HG03575 (cell line): ENCODE measurements at regions not wholly inside any gene's neighbourhood (a gene's known extent, or its start where the extent isn't known, plus 50 kb on each side); places are given as distances from the start of the nearest gene placed in this dataset.
"Not testable (repeated sequence)": the region's sequence is repeated elsewhere in the genome, so short reads cannot be mapped to it uniquely, and the experiment has no call there.

Experiments used
- ATAC-seq: cut with Tn5 transposase; IDR thresholded peaks from one replicate; pipeline ENCODE4 v1.9.1; 2021; ENCODE audit not compliant: unreplicated experiment, insufficient number of reproducible peaks, low FRiP score; ENCODE audit errors: extremely low read depth

DNA sequence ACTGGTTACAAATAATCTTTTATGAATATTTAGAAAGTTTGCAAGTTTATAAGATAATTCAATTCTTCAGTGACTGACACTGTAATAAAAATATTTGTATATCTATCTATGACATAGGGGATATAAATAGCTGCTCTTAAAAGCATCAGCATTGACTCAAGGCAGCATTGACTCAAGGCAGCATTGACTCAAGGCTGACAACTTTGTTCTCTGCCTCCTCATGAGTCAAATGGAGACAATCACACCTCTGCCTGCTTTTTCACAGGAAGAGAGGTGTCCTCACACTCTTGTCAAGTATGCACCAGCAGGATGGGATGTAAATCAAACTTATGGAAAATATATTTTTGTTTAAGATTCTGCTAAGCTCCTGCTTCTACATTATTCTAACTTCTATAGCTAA lies 1173.1 kb downstream of the NSUN3 start:
- ATAC-seq: no peak

DNA sequence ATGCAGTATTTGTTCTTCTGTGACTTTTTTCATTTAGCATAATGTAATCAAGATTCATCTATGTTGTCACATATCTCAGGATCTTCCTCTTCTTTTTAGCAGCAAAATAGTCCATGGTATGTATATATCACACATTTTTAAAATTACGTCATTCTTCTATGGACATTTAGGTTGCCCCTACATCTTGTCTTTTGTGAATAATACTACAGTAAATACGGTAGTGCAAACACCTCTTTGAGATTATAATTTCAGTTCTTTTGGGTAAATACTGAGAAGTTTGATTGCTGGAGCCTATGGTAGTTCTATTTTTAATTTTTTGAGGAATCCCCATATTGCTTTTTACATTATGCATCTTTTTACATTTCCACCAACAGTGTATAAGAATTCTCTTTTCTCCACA lies 1174.9 kb downstream of the NSUN3 start:
- ATAC-seq: no peak

DNA sequence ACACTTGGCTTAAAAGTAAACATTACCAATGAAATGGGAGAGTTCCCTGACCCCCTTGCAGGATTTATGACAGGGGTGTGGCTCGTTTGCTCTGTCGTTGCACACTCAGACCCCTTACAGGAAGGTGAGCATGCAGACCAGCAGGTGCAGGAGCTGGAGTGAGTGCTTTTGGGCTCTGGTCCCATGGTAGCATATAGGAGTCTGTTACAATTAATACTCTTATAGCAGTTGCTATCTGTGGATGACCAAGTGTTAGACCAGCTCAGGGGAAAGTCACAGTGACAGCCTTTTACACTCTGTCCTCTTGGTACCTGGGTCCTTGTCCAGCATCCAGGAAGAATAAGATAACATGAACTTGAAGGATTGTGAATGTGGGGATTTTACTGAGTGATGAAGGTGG lies 1177.5 kb downstream of the NSUN3 start:
- ATAC-seq: no peak

DNA sequence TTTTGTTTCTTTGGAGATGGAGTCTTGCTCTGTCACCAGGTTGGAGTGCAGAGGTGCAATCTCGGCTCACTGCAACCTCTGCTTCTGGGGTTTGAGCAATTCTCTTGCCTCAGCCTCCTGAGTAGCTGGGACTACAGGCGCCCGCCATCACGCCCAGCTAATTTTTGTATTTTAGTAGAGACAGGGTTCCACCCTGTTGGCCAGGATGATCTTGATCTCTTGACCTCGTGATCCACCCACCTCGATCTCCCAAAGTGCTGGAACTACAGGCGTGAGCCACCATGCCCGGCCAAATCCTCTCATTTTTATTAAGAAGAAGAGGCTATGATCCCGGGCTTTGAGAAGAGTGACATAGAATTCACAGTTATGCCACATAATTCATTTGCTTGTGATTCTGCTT lies 1178.4 kb downstream of the NSUN3 start:
- ATAC-seq: not testable (repeated sequence)

DNA sequence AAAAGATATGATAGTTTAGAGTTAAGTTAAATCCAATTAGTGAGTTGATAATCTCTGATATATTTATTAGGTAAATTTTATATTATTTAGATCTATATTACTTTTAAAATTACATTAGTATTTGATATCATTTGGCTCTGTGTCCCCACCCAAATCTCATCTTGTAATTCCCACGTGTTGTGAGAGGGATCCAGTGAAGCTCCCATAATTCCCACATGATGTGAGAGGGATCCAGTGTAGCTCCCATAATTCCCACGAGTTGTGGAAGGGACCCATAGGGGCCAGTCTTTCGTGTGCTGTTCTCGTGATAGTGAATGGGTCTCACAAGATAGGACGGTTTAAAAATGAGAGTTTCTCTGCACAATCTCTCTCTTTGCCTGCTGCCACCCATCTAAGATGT lies 1183.6 kb downstream of the NSUN3 start:
- no peak for ATAC-seq

DNA sequence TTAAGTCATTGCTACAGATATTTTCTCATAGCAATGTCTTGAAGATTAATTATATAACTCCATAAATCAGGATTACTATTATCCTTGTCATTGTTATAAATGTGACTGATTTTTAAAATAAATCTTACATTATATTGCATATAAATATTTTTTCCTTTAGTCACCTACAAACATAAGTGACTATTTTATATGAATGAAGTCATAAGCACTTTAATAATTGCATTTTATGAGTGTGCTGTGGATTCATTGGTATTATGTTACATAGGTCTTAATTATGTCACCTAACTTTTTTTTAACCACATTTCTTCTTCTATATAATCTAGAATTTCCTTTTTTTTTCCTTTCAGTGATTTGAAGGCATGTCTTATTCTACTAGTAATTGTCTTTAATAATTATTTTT lies 1191.2 kb downstream of the NSUN3 start:
- ATAC-seq: no peak

DNA sequence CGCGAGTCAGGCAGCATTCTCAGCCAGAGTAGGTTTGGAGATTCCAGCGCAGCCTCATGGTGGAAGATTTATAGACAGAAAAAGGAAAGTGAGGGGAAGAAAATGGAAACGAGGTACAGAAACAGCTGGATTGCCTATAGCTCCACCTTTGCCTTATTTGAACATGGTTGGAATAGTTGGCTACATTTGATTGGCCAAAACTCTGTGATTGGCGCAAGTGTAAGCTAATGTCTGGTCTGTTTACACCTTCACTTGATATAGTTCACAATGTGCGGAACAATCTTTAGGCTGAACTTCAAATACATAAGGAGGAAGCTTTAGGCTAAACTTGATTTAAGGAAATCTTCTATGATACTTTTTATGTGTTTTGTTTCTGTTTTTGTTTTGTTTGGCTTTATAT lies 1191.9 kb downstream of the NSUN3 start:
- ATAC-seq: no peak

DNA sequence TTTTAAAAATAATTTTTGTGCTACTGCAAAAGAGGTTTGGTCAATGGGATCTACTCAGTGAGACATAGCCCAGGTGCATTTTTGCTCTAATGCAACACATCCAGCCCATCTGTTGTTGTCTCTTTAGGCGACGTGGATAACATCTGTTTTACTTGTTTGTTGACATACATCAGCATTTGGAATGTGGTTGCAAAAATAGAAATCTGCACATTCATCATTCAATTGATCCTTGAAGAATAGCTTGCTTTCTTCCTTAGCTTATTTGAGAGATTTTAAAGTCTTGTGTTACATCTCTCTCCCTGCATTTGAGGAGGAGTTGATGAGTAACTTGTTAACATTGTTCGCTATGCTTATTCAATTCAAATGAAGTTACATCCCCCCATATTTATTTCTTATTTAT lies 1202.3 kb downstream of the NSUN3 start:
- no peak for ATAC-seq

DNA sequence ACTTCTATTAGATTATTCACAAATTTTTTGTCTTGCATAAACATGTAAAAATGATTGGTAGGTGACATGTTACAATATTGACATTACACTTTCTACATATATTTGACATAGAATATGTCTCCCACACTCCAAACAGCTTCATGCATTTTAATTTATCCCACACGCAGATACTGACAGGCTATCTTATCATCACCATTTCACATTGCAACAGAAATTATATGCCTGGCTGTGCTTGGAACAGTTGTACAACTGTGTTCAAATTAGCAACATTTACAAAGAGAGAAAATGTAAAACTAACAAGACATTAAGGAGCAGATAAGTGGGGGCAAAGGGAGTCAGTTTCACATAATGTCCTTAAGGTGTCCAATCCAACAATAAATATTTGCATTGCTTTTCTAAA lies 1208.5 kb downstream of the NSUN3 start:
- ATAC-seq: no peak

DNA sequence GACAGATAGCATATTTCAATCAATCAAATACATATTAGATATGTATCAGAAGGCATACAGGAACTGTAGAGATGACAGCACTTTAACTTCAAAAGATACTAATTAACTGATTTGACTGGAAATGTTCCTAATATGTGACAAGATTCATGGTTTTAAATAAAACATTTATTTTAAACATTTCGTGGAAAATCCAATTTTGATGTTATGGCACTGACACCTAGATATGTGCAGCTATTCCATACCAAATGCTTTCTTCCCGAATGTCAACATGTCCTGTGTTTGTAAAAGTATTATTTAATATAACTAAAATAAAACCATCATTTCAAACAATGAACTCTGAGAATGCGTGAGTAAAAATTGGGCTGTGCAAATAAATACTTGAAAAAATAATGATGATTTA lies 1209.3 kb downstream of the NSUN3 start:
- no peak for ATAC-seq

DNA sequence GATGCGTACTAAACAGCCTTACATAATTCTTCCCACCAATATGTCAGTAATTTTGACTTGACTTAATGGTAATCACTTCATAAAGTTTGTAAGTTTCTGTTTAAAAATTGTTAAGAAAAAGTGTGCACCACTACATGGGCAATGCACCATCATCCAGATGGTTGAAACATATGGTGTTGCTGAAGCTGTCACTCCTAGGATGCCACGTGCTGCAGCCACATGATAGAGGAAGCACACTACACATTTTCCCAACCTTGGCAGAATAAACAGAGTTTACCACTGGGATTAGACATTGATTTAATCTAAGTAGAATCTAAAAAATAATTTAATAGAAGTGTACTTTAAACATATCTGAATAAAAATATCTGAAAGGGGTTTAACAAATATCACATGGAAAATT lies 1209.9 kb downstream of the NSUN3 start:
- no peak for ATAC-seq

DNA sequence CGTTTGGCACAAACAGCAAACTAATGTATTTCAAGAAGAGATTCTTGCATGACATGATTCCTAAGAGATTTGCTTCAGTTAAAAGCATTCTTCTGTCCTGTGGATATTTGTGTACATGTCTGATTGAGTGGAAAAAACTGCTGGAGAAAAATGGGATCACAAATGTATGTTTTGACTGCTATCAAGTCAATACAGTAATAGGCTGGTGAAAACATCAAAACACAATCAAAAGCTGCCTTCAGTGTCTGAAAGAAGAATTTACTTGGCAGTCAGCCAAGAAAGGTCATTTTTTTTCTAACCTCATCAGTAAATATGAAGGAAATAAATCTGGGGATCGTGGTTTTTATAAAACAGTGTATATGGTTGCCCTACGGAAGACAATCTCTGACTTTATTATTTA lies 1214.8 kb downstream of the NSUN3 start:
- ATAC-seq: no peak

DNA sequence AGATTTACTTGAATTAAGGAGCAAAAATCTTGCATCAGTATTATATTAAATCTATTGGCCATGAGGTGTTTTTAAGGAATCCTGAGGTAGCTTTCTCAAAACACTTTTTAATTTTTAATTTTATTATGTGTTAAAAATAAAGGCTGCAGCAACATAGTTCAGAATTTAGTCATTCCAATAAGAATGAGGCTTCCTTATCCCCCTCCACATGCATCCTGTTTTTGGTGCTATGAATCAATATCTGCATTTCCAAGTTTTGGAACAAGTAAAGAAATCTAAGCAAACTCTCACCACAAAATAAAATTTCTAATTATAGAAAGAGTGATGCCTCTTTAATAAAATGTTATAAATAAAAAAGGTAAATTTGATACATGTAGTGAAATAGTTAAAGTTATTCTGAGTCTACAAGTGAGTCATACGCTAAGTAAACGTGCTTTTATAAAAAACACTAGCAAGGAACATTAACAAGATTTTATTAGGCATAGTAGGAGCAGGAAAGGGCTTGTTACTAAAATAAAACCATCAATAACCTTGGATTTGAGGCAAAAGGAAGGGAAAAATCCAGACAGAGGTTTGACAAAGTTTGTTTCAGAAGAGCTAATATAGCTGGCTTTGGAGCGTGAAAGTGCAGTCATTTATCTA lies 1218.0 kb downstream of the NSUN3 start:
- no peak for ATAC-seq

DNA sequence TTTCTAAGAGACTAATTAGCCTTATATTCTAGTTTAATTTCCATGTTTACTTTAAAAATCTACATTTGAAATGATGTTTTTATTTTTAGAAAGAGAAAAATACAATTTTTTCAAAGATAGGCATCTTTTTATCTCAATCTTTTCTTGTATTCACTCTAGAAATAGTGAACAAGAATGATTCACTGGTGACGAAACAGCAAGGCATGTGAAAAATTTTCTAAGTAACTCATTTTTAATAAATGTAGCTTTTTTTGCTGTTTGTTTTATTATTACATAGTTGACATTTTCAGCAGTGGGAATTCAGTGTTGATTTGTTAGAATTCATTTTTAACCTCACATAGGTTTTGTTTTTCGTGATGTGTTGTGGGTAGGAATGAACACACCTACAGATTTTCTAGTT lies 1226.4 kb downstream of the NSUN3 start:
- ATAC-seq: no peak

DNA sequence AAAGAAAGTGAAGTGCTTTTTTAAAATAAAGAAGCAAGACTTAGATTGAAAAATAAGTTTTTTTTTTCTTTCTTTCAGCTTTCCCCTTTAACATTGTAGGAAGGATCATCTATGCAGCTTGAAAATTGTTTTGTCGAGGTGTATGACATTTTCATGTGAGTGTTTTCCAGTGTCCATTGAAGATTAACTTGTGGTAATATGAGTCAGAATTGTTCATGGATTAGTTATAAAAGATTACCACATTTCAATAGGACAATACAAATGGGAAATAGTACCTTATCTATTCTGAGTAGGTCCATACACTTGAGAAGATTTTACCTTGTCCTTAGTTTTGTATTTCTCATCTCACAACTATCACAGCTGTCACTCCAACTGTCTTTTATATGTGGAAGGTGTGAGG lies 1234.7 kb downstream of the NSUN3 start:
- no peak for ATAC-seq

DNA sequence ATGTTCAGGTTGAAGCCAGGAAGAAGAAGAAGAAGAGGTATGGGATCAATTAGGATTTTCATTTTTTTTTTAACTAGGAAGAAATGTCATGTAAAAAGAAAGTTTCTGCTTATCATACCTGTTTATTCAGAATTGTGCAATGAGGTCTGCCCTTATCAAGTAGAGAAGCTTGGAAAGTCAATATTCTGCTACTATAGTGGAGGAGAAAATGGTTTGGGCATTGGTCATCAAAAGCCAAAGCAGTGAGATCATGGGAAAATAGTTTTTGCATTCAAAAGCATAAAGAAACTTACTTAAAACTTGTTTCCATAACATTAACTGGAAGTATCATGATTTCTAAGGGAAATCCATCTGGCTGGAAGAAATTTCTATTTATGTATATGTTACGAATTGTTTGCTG lies 1239.2 kb downstream of the NSUN3 start:
- no peak for ATAC-seq

DNA sequence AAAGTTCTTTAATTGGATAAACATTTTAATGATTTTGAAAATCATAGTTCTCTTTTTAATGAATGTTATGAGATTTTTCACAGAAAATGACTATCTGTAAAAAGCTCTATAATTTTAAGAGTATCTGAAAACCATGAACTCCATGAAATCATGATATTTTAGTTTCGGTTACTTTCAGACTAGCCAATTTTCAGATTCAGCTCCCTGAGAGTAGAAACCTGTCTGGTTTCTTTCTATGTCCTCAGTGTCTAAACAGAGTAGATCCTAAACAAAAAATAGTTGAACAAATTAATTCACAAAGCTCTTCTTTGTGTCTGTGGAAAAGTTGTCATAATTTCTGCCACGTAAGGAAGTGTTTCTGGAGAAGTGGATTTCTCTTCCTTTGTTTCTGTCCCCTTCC lies 1247.7 kb downstream of the NSUN3 start:
- no peak for ATAC-seq

DNA sequence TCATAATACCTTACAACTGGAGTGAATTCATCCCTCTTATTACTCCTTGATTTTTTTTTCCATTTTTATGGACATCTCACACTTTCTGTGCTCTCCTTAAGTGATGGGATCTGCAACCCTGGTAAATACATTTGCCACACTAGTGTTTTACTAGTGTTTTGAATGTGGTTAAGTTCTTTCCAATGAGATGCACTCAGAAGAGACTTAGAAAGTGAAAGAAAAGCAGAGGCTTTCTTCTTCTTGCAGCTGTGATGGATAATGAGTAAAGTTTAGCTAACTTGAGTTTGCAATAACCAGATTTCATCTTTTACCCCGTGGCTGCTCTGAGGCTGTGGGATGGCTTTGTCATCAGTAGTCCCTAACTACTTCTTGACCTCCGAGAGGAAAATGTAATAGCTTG lies 1248.4 kb downstream of the NSUN3 start:
- ATAC-seq: no peak

DNA sequence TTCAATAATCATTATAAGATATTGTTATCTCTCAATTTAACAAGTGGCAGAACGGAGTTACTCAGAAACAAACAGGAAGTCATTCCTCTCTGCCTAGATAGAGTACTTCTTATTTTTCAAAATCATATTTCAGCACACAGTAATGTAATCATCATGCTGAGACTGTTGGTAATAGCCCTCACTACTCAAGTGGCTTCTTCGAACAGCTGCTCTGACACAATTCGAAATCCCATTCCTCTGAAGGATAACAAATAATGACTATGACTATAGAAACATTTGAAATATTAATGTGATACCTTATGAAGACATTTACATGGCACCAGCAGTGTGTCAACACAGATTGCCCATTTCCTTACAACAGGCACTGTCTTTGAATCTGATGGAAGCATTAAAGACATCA lies 1249.8 kb downstream of the NSUN3 start:
- ATAC-seq: no peak

DNA sequence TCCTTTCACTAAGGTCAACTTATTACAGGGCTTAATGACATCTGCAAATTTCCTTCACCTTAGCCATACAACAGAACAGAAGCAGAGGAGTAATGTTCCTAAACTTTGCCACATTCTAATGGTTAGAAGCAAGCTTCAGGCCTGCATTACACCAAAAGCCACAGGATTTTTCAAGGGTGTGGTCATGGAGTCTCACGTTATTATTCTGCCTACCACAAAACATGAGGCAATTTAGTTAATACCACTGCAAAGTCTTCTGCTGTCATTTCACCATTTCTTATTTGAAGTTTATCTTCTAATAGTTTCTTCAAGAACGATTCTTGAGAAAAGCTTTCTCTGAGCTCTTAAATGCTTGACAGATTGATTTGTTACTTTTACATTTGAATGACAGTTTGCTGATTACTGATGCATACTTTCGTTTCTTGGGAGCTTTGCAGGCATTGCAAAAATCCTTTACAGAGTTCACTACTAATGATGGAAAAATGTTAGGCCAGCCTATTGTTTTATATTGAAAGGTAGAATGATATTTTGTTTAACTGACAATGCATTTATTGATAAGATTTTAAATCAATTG lies 1257.1 kb downstream of the NSUN3 start:
- ATAC-seq: no peak

DNA sequence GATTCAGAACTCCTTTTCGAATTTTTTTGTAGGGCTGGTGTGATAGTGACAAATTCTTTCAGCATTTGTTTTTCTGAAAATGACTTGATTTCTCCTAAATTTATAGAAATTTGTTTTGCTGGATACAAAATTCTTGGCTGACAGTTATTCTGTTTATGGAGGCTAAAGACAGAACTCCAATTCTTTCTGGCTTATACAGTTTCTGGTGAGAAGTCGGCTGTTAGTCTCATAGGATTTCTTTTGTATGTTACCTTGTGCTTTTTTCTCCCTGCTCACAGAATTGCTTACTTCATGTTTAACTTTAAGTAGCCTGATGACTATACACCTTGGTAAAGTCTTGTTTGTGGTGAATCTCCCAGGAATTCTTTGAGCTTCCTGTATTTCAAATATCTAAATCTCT lies 1264.6 kb downstream of the NSUN3 start:
- no peak for ATAC-seq
